OCI-LY1 (cell line): ENCODE measurements at regions not wholly inside any gene's neighbourhood (a gene's known extent, or its start where the extent isn't known, plus 50 kb on each side); places are given as distances from the start of the nearest gene placed in this dataset.

Source experiments
- H2AFZ ChIP-seq: fragments of 200-600 bp; sonication (generic), shearing (Covaris generic); 2 replicates; pipeline ENCODE4 v1.6.0; 2014; ENCODE audit warnings: antibody characterized with exemption, mild to moderate bottlenecking, low read length
- H3F3A ChIP-seq: fragments of 200-600 bp; sonication (generic), shearing (Covaris generic); 2 replicates; pipeline ENCODE4 v1.6.0; 2014; ENCODE audit warnings: mild to moderate bottlenecking, antibody characterized with exemption, low read length, moderate library complexity; ENCODE audit not compliant: insufficient read depth
- H3K27ac ChIP-seq: fragments of 200-600 bp; sonication (generic); 2 replicates; pipeline ENCODE4 v1.5.1; 2014; ENCODE audit warnings: low read length, mixed run types, mild to moderate bottlenecking, low read depth; ENCODE audit not compliant: poor library complexity, severe bottlenecking
- H3K27me3 ChIP-seq: fragments of 200-600 bp; sonication (generic); 2 replicates; pipeline ENCODE4 v1.6.0; 2014; ENCODE audit warnings: antibody characterized with exemption, mild to moderate bottlenecking, low read length, moderate library complexity; ENCODE audit not compliant: insufficient read depth
- H3K36me3 ChIP-seq: fragments of 200-600 bp; sonication (generic); 2 replicates; pipeline ENCODE4 v1.6.1; 2014; ENCODE audit warnings: mild to moderate bottlenecking, antibody characterized with exemption, low read length, moderate library complexity, mixed read lengths; ENCODE audit not compliant: insufficient read depth
- H3K4me1 ChIP-seq: fragments of 200-600 bp; sonication (generic); 2 replicates; pipeline ENCODE4 v1.5.1; 2014; ENCODE audit warnings: mild to moderate bottlenecking, low read length, moderate library complexity; ENCODE audit not compliant: insufficient read depth, severe bottlenecking
- H3K4me2 ChIP-seq: fragments of 200-600 bp; sonication (generic), shearing (Covaris generic); 2 replicates; pipeline ENCODE4 v1.6.1; 2014; ENCODE audit warnings: low read length
- H3K4me3 ChIP-seq: fragments of 200-600 bp; sonication (generic); 2 replicates; pipeline ENCODE4 v1.5.1; 2014; ENCODE audit warnings: low read length, low read depth, mild to moderate bottlenecking, mixed read lengths; ENCODE audit not compliant: poor library complexity, severe bottlenecking
- H3K79me2 ChIP-seq: fragments of 200-600 bp; shearing (Covaris generic); 2 replicates; pipeline ENCODE4 v1.6.1; 2016; ENCODE audit warnings: mixed run types, low read length, mixed read lengths; ENCODE audit not compliant: insufficient read depth
- H3K9ac ChIP-seq: fragments of 200-600 bp; sonication (generic), shearing (Covaris generic); 2 replicates; pipeline ENCODE4 v1.6.1; 2014; ENCODE audit warnings: mild to moderate bottlenecking, low read length, mixed read lengths
- H3K9me2 ChIP-seq: fragments of 200-600 bp; sonication (generic), shearing (Covaris generic); 2 replicates; pipeline ENCODE4 v1.6.1; 2014; ENCODE audit warnings: low read depth, mild to moderate bottlenecking, low read length, mixed read lengths
- H3K9me3 ChIP-seq: fragments of 200-600 bp; shearing (Covaris generic); 2 replicates; pipeline ENCODE4 v1.6.1; 2014; ENCODE audit warnings: low read length, mixed read lengths
- H4K20me1 ChIP-seq: fragments of 200-600 bp; sonication (generic), shearing (Covaris generic); 2 replicates; pipeline ENCODE4 v1.6.0; 2016; ENCODE audit warnings: mild to moderate bottlenecking, low read length; ENCODE audit not compliant: insufficient read depth
- CTCF ChIP-seq: fragments of 200-600 bp; sonication (generic), shearing (Covaris generic); IDR thresholded peaks from 2 replicates; pipeline ENCODE4 v1.5.1; 2017; ENCODE audit warnings: mild to moderate bottlenecking, antibody characterized with exemption, low read length, moderate library complexity, mixed read lengths
- EZH2 ChIP-seq: fragments of 200-600 bp; sonication (generic), shearing (Covaris generic); IDR thresholded peaks from 2 replicates; pipeline ENCODE4 v1.8.0; 2017; ENCODE audit warnings: borderline replicate concordance, mixed run types, mild to moderate bottlenecking, antibody characterized with exemption, low read length, moderate library complexity, mixed read lengths

GRCh38 chr16:86722970-86723369 lies 144.6 kb downstream of the FOXL1 start:
- Histone ChIP-seq H3K9ac (no peak overlapping the region), H3K4me1 (no peaks in the 10 kb centered on the region), H3K27me3 (peaks cover 2% of the 10 kb centered on the region), H2AFZ (no peak overlapping the region), H3K4me2 (no peak overlapping the region), H3K9me2 (no peaks in the 10 kb centered on the region), H3F3A (no peaks in the 10 kb centered on the region), H3K27ac (no peak overlapping the region), H3K36me3 (no peaks in the 10 kb centered on the region), H4K20me1 (no peaks in the 10 kb centered on the region), H3K9me3 (no peaks in the 10 kb centered on the region), H3K4me3 (no peak overlapping the region), H3K79me2 (no peaks in the 10 kb centered on the region)
- TF ChIP-seq EZH2 (no peak), CTCF (no peak)

- Histone ChIP-seq H2AFZ (no peak overlapping the region), H3K4me1 (no peaks in the 10 kb centered on the region), H3K9ac (no peak overlapping the region), H3K4me3 (no peak overlapping the region), H3K36me3 (no peaks in the 10 kb centered on the region), H3F3A (no peaks in the 10 kb centered on the region), H3K9me2 (no peaks in the 10 kb centered on the region), H4K20me1 (no peaks in the 10 kb centered on the region), H3K27me3 (peaks cover 5% of the 10 kb centered on the region), H3K79me2 (no peaks in the 10 kb centered on the region), H3K4me2 (no peak overlapping the region), H3K27ac (no peak overlapping the region), H3K9me3 (no peaks in the 10 kb centered on the region)
- TF ChIP-seq EZH2 (no peak), CTCF (no peak)
Measured at GRCh38 chr16:86723689-86724088, 145.3 kb downstream of the FOXL1 start.

GRCh38 chr16:86725401-86725800 lies 147.1 kb downstream of the FOXL1 start:
- Histone ChIP-seq H3K4me2 (no peak overlapping the region), H3K79me2 (no peaks in the 10 kb centered on the region), H3K9me3 (no peaks in the 10 kb centered on the region), H3K36me3 (no peaks in the 10 kb centered on the region), H3F3A (no peaks in the 10 kb centered on the region), H3K9me2 (no peaks in the 10 kb centered on the region), H3K27me3 (peaks cover 5% of the 10 kb centered on the region), H3K9ac (no peak overlapping the region), H3K27ac (no peak overlapping the region), H3K4me3 (no peak overlapping the region), H2AFZ (no peak overlapping the region), H3K4me1 (no peaks in the 10 kb centered on the region), H4K20me1 (no peaks in the 10 kb centered on the region)
- TF ChIP-seq CTCF = no peak
- no peak for TF ChIP-seq EZH2
